ENCODE measurements at regions not wholly inside any gene's neighbourhood (a gene's known extent, or its start where the extent isn't known, plus 50 kb on each side); places are given as distances from the start of the nearest gene placed in this dataset.
A peak's percentile ranks its signal among the peaks of the same experiment; 100 is the strongest.
"Not testable (repeated sequence)": the region's sequence is repeated elsewhere in the genome, so short reads cannot be mapped to it uniquely, and the experiment has no call there.

DNA sequence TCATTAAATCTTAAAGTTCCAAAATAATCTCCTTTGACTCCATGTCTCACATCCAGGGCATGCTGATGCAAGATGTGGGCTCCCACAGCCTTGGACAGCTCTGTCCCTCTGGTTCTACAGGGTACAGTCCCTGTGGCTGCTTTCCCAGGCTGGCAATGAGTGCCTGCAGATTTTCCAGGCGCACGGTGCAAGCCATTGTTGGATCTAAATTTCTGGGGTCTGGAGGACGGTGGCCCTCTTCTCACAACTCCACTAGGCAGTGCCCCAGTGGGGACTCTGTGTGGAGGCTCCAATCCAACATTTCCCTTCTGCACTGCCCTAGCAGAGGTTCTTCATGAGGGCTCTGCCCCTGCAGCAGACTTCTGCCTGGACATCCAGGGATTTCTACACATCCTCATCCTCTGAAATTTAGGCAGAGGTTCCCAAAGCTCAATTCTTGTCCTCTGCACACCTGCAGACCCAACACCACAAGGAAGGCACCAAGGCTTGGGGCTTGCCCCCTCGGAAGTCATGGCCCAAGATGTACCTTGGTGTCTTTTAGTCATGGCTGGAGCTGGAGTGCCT lies 100.3 kb upstream of the ZC3H15 start:
- DNase-seq (ENCODE audit: low read depth) = not testable (repeated sequence)

DNA sequence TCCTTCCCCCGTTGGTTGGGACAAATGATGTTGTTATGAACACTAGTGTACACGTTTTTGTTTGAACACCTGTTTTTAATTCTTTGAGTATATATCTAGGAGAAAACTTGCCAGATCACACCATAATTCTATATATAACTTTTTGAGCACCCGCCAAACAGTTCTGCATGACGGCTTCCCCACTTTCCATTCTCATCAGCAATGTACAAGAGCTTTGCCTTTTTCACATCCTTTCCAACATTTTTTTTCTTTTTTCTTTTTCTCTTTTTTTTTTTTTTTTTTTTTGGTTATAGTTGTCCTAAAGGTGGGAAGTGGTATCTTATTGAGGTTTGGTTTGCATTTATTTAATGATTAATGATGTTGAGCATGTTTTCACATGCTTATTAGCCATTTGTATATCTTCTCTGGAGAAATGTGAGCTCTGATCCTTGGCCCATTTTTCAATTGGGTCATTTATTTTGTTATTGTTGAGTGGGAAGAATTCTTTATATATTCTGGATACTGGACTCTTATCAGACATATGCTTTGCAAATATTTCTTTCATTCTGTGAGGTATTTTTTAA lies 86.9 kb upstream of the ZC3H15 start:
- DNase-seq (ENCODE audit: low read depth) = no peak

- DNase-seq (ENCODE audit: low read depth) = no peak
Observed at GRCh38 chr2:186405842-186406241, 80.2 kb upstream of the ZC3H15 start.

GRCh38 chr2:186407611-186408010 lies 78.4 kb upstream of the ZC3H15 start:
- no peak for DNase-seq (ENCODE audit: low read depth)

- no peak for DNase-seq (ENCODE audit: low read depth)
Observed at GRCh38 chr2:186410802-186411201, 75.3 kb upstream of the ZC3H15 start.

GRCh38 chr2:186422226-186422625 lies 63.8 kb upstream of the ZC3H15 start:
- DNase-seq (ENCODE audit: low read depth) = peak; percentile 91

DNA sequence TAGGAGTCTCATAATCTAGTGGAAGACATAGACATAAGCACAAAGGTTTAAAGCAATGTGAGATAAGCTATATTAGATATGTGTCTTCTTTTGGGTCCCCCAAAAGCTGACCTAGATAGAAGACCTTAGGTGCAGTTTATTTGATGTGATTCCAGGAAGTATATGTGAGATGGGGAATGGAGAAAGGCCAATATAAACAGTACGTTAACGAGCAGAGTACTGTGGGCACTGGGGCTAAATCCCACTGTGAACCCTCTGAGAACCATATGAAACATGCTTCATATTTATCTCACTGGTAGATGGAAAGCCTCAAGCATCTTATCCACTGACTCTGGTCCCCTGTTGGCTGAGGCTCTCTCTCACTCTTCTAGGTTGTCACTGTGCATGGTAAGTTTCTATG lies 62.6 kb upstream of the ZC3H15 start:
- DNase-seq (ENCODE audit: low read depth) = no peak

DNA sequence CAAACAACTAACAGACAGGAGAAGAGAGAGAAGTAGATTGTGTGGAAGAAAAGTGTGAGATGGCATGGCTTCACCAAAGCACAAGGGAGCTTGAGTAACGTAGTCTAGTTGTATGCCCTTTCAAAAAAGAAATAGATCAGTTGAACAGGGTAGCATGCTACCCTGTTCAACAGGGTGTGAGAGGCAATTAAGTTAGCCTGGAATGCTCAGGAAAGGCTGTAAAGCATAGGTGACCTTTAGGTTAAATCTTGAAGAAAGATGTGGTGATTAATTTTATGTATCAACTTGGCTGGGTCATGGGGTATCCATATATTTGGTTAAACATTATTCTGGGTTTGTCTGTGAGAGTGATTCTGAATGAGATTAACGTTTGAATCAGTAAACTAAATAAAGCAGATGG lies 61.8 kb upstream of the ZC3H15 start:
- no peak for DNase-seq (ENCODE audit: low read depth)

- DNase-seq (ENCODE audit: low read depth) = no peak
Observed at GRCh38 chr2:186425576-186425975, 60.5 kb upstream of the ZC3H15 start.

DNA sequence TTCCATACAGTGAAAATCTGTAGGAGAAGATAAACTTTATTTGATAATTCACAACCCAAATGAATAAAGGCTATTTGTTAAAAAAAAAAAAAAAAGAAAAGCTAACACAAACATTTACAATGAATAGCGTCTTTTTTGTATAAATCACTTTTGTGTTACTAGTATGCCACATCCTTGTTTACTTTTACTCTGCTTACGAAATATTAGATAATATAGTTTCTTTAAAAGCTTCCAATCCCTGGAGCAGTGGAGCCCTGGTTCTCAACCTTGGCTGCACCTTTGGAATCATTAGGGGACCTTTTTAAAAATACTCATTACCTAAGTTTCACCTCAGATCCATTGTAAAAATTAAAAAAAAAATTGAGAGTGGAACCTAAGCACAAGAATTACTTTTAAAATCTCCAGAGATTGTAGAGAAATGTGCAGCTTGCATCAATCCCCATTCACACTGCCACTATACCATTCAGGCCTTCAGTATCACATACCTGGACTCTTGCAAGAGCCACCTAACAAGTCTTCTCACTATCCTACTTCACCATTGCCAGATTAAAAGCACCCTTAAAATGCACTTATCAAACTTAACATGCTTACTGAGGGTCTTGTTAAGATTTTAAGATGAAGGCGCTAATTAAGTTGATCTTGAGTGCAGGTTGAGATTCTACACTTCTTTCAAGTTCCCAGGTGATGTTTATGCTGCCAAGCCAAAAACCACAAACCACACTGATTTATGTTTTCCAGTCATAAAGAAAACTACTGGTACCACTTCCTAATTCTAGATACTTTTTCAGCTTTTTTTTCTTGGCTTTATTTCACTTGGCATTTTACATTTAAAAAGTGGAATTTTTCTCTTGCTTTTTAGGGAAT lies 59.7 kb upstream of the ZC3H15 start:
- no peak for DNase-seq (ENCODE audit: low read depth)

GRCh38 chr2:186427017-186427350 lies 59.1 kb upstream of the ZC3H15 start:
- not testable (repeated sequence) for DNase-seq (ENCODE audit: low read depth)

- DNase-seq (ENCODE audit: low read depth) = no peak
Observed at GRCh38 chr2:186427970-186428369, 58.1 kb upstream of the ZC3H15 start.

DNA sequence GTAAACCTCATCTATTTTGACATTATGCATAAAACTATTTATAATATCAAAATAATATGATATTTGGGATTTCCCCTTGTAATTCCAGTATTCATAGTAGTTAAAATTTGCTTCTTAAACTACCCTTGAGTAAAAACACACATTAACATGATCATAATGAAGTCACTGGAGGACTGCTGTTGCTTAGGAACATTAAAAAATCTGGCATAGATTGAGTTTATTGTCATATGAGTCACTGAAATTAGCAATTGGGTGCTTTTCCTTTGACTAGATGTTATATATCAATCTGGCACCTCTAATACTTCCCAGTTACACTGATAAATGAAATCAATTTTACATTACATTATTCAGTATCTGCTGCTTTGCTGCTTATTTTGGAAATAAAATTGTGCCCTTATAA lies 57.0 kb upstream of the ZC3H15 start:
- peak; percentile 10 for DNase-seq (ENCODE audit: low read depth)

GRCh38 chr2:186431306-186431705 lies 54.8 kb upstream of the ZC3H15 start:
- no peak for DNase-seq (ENCODE audit: low read depth)

- no peak for DNase-seq (ENCODE audit: low read depth)
Observed at GRCh38 chr2:186433040-186433439, 53.0 kb upstream of the ZC3H15 start.

GRCh38 chr2:186433777-186434432 lies 52.2 kb upstream of the ZC3H15 start:
- DNase-seq (ENCODE audit: low read depth) = no peak

All from GM04504 (cell line).